ENCODE measurements at regions not wholly inside any gene's neighbourhood (a gene's known extent, or its start where the extent isn't known, plus 50 kb on each side); places are given as distances from the start of the nearest gene placed in this dataset.
"Not testable (repeated sequence)": the region's sequence is repeated elsewhere in the genome, so short reads cannot be mapped to it uniquely, and the experiment has no call there.

DNA sequence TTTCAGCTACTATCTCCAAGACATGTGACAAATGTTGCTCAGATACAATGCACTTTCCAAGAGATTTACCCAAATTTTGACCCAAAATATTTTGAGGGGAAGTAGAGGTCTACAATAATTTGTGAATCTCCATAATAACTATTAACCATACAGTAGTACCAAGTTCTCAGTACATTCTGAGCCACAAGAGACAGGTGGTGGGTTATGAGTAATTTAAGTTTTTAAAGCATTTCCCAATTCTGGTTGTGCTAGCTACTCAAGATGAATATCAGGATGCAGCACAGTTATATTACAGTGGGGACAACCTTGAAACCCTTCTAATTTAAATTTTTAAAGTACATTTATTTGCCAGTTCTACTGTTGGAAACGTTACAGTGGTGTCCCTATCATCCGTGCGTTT, 92.2 kb upstream of the MITF start:
- DNase-seq, result no peak

DNA sequence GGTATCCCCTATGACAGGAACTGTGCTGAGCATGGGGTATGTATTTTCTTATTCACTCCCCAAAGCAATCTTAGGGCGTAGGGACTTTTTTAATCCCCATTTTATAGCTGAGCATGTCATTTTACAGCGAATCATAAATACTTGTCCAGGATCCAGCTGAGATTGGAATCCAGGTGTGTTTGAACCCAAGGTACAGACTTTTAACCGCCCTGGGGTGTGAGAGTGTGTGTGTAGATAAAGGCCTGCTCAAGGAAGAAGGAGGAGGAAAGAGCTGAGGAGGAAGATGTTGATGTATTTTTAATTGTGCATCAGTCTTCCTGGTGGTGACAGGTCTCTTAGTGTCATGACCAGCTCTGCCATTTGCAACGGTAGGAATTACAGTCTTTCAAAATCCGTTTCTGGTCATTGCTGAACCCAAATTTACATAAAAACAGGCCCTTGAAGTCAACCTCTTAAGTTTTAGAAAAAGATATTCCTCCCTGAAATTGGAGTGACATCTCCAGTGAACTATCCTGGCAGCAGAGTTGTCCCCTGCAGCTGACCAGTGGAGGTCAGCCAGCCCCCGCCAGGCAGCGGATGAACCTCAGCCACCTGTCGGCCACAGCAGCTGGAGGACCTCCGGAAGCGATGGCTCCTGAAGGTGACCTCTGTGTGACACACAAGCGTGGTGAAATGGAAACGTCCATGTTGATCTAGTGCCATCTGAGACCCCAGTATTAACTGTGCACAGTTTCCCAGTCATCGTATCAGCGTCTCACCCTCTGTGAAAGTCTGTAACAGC, 92.8 kb upstream of the MITF start:
- DNase-seq, result no peak

DNA sequence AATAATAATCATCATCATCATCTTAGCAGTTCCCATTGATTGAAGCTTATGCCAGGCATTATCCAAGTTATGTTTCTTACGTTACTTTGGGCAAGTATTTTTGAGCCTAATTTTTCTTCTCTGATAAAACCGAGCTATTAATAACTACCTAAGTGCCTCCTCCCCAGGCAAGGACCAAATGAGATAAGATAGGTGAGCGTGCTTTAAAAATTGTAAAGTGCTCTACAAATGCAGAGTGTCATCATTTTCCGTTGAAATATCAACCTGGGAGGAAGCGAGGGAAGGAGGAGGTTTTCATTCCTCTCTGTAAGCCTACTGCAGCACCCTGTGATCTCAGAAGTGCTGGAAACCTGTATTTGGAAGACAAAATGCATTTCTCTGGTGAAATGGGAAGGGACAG, 96.7 kb upstream of the MITF start:
- DNase-seq, result no peak

DNA sequence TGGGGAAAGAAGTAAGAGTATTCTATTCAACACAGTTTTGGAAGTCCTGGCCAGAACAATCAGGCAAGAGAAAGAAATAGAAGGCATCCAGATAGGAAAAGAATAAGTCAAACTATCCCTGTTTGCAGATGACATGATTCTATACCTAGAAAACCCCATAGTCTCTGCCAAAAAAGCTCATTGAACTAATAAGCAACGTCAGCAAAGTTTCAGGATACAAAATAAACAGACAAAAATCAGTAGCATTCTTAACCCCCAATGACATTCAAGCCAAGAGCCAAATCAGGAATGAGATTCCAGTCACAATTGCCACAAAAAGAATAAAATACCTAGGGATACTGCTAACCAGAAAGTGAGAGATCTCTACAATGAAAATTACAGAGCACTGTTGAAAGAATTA, 99.4 kb upstream of the MITF start:
- DNase-seq, result no peak

DNA sequence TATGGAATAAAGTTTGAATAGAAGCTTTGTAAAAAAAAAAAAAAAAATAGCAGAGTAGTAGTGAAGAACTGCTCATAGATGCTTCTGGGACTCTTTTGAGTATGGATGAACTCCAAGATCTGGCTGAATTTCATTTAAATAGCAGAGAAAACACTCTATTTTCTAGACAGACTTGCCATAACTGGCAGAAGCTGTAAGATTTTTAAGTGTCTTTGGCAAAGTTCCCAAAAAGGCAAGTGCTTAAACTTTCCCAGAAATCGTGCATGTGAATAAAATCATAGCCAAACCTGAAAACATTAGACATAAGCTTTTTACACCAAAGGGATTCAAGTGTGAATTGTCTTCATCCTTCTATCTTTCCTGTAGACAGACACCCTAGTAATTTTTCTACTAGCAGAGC, 110.3 kb upstream of the MITF start:
- DNase-seq, result no peak

DNA sequence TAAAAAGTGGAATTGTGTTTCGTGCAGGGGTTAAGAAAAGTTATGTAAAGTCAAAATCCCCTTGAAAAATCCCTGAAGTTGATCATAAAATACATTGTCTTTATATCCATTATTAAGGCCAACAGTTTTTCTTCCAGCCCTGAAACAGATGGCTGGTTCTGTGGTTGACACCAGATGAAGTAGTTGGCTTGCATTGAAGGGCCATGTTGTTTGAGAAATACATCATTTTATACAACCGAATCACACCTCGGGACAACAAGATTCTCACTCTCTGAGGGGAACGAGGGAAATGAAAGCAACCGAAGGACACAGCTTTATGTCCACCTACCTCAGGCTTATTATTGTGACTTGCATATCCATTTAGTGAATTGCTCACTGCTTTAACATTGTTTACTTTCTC, 126.0 kb upstream of the MITF start:
- no peak for DNase-seq

DNA sequence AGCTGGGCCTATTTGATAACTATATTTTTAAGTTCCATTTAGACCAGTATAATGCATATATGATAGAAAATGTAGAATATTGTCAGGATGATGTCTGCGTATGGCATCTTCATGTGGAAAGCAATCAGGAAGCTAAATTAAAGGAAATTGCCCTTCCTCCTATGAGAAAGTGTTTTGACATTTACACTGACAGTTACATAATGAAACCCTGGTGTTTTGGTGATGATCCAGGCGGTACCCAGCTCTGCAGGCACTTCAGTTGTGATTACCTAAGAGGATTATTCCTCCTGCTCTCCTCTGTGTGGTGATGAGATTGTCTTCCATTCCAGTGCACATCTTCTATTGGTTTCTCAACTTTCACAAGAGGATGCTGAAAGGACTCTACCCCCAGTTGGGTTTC, 126.5 kb upstream of the MITF start:
- DNase-seq, result no peak

DNA sequence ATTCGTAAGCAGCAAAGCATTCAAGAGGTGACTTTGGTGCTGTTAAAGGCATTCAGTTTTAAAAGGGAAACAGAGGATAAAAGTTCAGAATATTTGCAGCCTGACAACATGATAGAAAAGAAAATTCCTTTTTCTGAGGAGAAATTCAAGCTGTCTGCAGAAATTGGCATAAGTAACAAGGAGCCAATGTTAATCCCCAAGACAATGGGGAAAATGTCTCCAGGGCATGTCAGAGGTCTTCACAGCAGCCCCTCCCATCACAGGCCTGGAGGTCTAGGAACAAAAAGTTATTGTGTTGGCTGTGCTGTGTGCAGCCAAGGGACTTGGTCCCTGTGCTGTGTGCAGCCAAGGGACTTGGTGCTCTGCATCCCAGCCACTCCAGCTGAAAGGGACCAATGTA, 129.7 kb upstream of the MITF start:
- DNase-seq, result not testable (repeated sequence)

DNA sequence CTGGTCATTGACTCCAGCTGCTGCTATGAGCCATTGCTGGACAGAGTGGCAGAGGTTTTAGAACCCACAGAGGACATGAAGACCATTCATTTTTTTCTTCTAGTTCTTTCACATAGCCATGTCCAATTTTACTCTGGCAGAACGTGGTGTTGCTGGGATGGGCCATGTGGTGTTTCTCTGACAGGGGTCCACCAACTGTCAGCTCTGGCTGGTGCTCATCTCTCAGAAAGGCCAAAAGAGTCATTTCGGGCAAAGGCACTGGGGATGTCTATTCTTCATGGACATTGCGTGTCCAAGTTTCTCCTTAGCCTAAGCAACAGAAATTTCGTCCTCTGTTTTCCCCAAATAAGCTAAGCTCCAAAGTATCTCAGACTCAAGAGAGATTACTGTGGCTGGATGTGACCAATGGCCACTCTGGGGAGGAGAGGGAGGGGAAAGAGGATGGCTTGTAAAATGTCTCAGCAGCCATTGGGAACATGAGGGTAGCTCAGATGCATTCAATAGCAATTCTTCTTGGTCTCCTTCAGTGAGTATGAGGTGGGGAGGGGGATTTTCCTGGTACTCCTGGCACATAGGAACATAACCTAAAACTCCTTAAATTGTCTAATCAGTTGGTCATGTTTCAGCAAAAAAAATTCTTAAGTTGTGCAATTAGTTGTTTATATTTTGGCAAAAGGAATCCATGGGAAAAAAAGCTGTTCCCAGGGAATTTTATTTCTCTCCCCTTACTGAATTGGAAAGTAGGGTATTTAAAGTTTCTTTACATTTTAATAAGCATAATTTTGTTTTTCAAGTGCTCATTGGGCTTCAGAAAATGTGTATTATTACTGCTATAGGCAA, 131.6 kb upstream of the MITF start:
- DNase-seq, result no peak

DNA sequence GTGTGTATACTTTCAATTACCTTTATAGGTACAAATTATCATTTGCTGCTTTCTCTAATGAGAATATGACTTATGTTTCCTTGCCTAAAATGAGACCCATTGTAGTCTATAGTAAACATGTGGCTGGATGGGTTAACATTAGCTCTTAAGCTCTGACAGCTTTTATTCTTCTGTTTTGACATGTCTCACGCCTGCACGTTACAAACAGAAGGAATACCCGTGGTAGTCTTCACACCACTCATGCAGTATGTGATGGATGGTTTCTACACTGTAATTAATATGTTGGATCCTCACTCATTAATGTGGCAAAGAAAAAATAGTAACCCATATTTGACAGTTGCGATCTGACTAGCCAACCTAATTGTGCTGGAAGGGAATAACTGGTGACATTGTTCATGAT, 133.4 kb upstream of the MITF start:
- no peak for DNase-seq

DNA sequence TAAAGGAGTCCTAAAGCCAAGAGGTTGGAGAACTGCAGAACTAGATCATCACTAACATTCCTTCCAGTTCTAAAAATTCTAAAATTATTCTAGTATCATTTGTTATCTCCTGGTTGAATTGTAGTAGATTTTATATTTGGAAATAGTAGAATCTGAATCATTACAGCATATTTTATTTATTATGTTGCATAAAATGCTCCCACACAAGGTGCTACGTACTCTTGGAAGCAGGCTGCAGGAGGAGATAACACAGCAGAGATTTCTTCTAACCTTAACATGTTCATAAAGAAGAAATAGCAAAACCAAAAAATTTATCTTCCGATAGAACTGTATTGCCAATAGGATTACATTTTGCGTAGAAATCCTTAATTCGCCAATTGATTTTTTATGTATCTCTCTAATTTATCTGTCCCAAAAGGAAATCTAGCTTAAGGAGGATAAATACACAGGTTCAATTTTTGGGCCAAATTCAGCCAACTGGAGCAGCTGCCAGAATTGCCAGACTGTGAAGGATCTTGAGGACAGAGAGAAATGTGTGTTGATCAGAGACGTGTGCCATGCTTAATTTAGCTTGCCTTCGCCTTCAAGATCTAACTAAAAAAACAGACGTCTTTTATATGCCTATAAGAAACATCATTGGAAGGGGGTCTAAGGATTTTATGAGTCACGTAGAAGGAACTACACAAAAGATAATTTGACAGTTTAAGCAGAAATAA, 134.4 kb upstream of the MITF start:
- DNase-seq, result no peak

DNA sequence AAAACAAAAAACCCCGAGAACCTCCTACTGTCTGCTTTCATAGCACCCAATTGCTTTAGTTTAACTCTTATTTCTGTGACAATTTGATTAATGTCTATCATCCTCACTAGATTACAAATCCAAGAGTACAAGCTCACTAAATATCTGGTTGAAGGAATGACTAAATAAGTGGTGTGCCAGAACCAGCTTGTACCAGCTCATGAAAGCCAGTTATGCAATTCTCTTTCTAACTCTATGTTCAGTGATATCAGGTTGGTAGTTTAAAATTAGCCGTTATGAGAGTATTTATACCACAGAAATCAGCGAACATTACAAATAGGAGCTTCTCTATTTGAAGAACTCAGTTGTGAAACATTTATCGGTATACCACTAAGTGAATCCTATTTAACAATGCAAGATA, 137.2 kb upstream of the MITF start:
- DNase-seq, result no peak

DNA sequence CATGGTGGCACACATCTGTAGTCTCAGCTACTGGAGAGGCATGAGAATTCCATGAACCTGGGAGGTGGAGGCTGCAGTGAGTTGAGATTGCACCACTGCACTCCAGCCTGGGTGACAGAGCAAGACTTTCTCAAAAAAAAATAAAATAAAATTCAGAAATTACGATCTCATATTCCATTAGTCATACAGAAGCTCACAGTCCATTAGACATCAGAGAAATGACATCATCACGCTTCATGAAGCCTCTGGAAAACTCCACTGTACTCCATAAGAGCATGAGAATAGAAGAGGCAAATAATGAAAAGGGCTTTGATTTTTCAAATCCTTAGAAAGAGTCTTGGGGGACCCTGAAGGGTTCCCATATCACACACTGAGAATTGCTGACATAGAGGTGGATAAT, 145.0 kb upstream of the MITF start:
- no peak for DNase-seq

DNA sequence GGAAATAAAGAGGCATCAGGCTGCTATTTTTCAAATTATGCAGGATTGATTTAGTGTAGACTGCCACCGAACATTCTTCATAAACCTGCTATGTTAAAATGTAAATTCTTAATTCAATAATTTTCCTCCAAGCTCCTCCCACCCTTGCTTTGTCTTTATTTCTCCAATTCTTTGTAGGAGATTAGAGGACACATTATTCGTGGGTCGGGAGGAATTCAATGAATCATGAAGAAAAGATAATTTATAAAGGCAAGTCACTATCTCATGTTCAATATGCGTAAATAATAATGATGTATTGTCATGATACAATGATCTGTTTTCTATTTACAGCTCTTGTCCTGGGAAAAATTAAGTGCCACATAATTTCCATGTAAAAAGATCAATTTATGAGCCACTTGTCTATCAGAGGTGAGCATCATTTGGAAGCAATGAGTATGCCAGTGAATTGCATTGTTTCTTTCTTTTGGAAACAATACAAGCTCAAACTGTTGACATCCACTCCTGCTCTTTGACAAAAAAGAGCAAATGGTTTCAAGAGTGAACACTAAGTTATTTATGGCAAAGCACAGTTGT, 148.0 kb upstream of the MITF start:
- DNase-seq, result no peak

DNA sequence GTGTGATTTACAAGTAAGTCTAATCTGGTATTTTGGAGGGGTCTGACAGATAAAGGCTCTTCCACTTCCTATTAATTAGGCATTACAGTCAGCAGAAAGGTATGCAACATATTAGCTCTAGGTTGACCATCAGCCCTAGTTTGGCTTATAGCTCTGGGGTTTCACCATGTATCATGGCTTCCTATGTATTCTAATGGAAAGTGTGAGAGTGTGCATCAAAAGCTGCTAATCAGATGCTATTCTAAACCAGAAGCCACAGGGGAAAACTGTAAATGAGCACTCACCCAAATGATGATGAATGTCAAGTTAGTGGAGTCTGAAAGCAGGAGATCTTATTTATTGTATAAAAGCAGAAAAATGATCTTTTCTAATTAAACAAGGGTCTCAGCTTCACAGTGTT, 149.2 kb upstream of the MITF start:
- no peak for DNase-seq

DNA sequence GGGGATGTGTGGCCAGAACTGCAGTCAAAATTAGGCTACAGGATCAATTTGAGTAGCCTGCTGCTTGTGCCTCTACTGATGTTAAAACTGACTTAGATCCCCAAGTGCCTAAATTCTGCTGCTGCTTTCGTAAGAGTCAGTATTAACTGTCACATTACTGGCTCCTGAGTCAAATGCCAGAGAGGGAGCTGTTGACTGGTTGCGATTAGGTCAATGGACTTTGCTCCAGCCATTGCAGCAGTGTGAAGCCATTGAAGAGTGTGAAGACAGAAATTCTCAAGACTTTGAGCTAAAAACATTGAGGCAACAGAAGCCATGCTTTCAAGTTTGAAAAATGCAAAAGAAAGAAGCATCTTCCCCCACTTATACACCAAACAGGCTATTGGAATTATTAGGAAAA, 151.1 kb upstream of the MITF start:
- DNase-seq, result no peak

DNA sequence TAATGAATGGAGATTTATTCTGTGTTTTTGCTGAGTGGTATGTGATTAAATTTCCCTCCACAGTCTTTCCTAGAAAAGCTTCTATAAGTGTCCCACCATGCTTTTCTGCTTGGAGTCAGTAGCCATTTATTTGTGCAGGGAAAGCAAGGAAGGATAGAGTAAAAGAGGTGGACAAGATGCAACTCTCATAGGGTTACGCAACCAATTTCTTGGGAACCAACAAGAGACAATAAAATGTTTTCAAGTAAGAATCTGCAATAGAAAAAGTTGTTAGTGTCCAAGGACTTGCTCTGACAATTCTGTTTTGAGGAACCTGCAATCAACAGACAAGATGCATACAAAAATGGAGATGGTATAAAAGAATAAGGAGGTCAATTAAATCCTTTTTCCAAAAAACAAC, 153.8 kb upstream of the MITF start:
- no peak for DNase-seq

DNA sequence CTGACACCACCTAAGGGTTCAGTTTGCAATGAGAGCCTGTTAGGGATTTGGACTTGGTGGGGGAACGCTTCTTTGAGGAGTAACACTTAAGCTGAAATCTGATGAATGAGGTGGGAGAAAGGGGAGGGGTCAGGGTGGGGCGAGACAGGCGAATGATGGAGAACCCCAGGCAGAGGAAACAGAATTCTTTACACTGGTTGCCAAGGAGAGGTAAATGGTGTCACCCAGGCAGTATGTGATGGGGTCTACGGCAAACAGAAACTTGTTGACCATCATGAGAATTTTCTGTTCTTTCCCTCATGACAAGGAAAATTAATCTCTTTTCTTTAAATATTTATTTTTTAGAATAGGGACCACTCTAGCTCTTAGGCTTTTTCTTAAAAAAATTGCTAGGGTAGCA, 157.2 kb upstream of the MITF start:
- DNase-seq, result no peak

DNA sequence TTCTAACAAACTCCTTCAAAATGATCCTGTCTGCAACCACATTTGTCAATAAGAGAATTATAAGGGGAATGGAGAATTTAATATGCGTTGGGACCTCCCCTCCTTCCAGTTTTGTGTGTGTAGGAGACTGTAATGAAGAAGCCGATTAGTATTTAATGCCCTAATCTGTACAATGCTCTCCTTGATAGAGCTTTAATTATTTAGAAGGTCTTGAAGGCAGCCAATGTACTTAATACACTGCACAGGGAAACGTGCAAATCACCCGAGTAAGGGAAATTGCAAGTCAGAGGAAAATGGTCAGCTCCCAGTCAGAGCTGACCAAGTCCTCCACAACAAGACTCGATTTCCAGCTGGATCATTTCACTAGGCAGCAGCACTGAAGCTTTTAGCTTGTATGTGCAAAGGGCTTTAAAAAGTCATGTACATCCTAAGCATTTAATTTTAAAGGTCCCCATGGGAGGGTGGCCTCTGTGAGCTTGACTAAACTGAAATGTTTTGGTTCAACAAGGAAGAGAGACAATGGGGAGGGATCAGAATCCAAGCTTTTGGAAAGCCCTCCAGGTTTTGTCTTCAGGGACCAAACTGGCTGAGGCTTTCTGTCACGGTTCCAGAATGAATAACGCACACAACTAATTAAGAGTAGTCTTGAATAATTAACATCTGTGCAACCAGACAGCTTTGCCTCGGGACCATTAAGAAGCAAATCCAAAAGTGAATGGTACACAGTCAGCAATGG, 159.8 kb upstream of the MITF start:
- DNase-seq, result no peak

DNA sequence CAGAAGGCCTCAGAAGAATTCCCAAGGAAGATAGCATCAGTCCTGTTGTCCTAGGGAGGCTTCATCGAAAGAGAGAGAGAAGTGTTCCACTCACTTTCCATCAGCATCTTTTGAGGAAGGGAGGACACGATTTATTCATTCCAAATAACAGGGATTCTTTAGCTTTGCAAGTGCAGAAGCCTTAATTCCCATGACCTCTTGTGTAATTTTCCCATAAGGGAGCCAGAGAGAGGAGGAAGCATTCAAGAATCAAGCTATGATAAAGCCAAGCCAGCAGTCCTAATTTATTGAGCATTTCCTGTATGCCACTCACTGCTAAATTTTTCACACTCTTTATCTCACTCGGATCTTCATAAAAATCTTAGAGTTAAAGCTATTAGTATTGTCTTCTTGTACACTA, 169.7 kb upstream of the MITF start:
- no peak for DNase-seq

DNA sequence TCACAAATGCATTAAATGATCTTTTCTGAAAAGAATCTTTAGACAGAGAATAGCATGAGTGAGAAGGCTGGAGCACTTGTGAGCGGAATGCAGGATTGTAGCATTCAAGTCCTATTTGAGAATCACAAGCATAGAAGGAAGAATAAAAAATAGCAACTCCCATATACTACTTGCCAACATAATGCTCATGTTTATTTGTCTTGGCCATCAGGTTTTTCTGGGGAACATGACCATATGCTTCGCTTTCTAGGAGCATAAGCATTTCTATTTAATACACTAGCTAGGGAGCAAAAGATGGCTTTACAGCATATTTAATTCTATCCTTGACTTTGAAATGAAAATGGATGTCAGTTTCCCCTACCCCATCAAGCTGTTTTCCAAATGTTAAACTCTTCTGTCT, 170.3 kb upstream of the MITF start:
- no peak for DNase-seq

DNA sequence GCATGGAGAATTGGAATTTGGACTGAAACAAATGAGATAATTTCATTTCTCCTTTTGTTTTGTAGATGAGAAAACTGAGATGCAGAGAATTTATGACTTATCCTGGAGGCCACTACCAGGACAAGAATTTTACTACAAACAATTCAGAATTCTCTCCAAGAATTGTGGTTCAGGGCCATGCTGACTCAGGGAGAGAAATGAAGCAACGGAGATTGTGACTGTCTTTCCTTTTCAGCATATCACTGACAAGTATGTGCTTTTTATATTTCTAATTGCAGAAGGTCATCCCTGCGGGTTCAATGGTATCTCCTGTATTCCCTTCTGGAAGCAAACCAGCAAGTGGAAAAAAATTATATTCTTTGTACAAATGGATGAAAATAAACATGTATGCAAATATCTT, 170.8 kb upstream of the MITF start:
- DNase-seq, result no peak

DNA sequence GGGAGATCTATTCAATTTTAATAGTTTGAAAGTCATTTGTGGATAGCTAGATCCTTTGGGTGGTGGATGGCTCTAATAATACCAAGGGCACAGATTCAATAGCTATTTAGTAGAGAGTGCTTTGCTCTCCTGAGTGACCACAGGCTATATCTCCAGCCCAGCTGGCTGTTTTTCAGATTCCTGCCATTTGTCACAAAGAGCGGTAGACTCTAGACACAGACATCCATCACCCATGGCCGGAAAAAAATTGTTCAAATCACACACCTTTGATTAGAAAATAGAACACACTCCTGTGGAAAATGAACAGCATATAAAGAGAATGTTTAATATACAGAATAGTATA, 171.6 kb upstream of the MITF start:
- no peak for DNase-seq
